Lower lobe of right lung (tissue), 2 donors: ENCODE measurements at regions not wholly inside any gene's neighbourhood (a gene's known extent, or its start where the extent isn't known, plus 50 kb on each side); places are given as distances from the start of the nearest gene placed in this dataset.

Experiments
- ATAC-seq, 2 donors: fragments of 200-7000 bp; cut with Tn5 transposase; one replicate each; pipeline ENCODE4 v1.9.1; 2020 to 2022; ENCODE audit warnings: mild to moderate bottlenecking in 2 of 2, moderate library complexity in 2 of 2
- DNase-seq: peaks from one replicate; pipeline ENCODE4 v3.0.0-alpha.2; 2020
- H3K27ac ChIP-seq: fragments of 200-600 bp; one replicate; pipeline ENCODE4 v1.8.0; 2022
- H3K27me3 ChIP-seq: fragments of 200-600 bp; one replicate; pipeline ENCODE4 v1.8.0; 2022; ENCODE audit warnings: low read depth
- H3K36me3 ChIP-seq: fragments of 200-600 bp; one replicate; pipeline ENCODE4 v1.8.0; 2022; ENCODE audit warnings: mild to moderate bottlenecking
- H3K4me1 ChIP-seq: fragments of 200-600 bp; one replicate; pipeline ENCODE4 v1.8.0; 2022
- H3K4me3 ChIP-seq: fragments of 200-600 bp; one replicate; pipeline ENCODE4 v1.8.0; 2022; ENCODE audit warnings: mild to moderate bottlenecking
- H3K9me3 ChIP-seq: fragments of 200-600 bp; one replicate; pipeline ENCODE4 v1.8.0; 2022
- CTCF ChIP-seq: fragments of 200-600 bp; IDR thresholded peaks from one replicate; pipeline ENCODE4 v1.8.0; 2022; ENCODE audit warnings: antibody characterized with exemption, mild to moderate bottlenecking
- intact Hi-C: fragments of 100-400 bp; cut with DNase I; formaldehyde crosslinking; loops from one replicate; pipeline ENCODE4 v1.11.0; 2022
- donor health status: DM: no; HTN: yes; CAD: no; lungs with severe emphysema.

- no peak for DNase-seq
- no peak for TF ChIP-seq CTCF
- no peaks in the 10 kb centered on the region for H3K27me3 ChIP-seq
- no peak overlapping the region for H3K4me3 ChIP-seq
- intact Hi-C loops, result no loop called here
- no peaks in the 10 kb centered on the region for H3K36me3 ChIP-seq
- peak overlapping the region; percentile 54 for H3K27ac ChIP-seq
- no peaks in the 10 kb centered on the region for H3K9me3 ChIP-seq
- H3K4me1 ChIP-seq, result peaks cover 18% of the 10 kb centered on the region
- no peak for ATAC-seq
Observed at GRCh38 chr5:159504106-159504856, 174.0 kb upstream of the IL12B start.

DNA sequence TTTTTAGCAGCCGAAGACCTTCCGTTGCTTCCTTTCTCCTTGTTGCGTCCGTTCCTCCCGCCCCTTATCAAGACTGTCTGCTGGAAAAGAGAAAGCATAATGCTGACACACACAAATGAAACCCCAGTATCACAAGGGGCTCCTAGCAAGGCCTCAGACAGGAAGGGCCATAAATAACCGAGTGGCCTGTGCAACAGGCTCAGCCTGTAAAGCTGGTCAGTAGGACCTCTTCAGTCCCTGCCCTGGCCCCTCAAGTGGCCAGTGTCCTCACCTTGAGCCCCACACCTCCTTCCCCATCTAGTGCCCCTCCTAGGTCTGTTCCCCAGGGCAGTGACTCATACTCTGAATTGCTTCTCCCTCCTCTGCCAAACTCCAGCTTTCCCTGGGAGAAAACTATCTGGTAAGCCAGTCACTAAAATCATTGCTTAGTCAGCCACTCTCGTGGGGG, 174.6 kb upstream of the IL12B start:
- Histone ChIP-seq H3K9me3 (no peaks in the 10 kb centered on the region), H3K27ac (peak overlapping the region; percentile 54)
- intact Hi-C loops, result no loop called here

GRCh38 chr5:159507055-159507454, 176.8 kb upstream of the IL12B start:
- Histone ChIP-seq H3K27me3 (no peaks in the 10 kb centered on the region), H3K4me3 (no peak overlapping the region), H3K9me3 (no peaks in the 10 kb centered on the region), H3K4me1 (peaks cover 38% of the 10 kb centered on the region), H3K27ac (no peak overlapping the region), H3K36me3 (no peaks in the 10 kb centered on the region)
- intact Hi-C loops, result no loop called here
- ATAC-seq, result no peak
- no peak for TF ChIP-seq CTCF
- no peak for DNase-seq

More for the DNA sequence above, 174.6 kb upstream of the IL12B start:
- Histone ChIP-seq H3K27me3 (no peaks in the 10 kb centered on the region), H3K36me3 (no peaks in the 10 kb centered on the region), H3K4me3 (no peak overlapping the region), H3K4me1 (peaks cover 23% of the 10 kb centered on the region)
- no peak for TF ChIP-seq CTCF
- ATAC-seq (peak; percentile 99), DNase-seq (peak; percentile 87)

DNA sequence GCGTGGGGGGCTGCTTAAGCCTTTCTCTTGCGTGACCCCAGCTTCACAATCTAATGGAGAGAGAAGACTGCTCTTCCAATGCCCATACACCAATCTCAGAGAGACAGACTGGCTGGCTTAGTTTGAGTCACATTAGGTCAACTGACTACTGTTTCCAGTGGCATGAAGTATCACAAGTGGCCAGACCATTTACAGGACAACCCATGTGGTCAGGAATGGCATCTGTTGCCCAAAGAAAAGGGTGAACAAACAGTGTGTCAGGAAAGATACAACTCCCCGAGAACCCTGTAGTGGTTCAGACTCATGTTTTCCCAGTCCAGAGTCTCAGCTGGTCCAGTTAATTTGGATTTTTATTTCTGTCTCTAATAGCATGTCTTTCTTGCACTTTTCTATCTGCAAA, 177.4 kb upstream of the IL12B start:
- no peak overlapping the region for H3K4me3 ChIP-seq
- DNase-seq (no peak), ATAC-seq (no peak)
- no peak overlapping the region for H3K27ac ChIP-seq
- peaks cover 41% of the 10 kb centered on the region for H3K4me1 ChIP-seq
- intact Hi-C loops, result no loop called here
- H3K9me3 ChIP-seq, result no peaks in the 10 kb centered on the region
- no peaks in the 10 kb centered on the region for H3K36me3 ChIP-seq
- no peak for TF ChIP-seq CTCF
- no peaks in the 10 kb centered on the region for H3K27me3 ChIP-seq

- H3K9me3 ChIP-seq, result no peaks in the 10 kb centered on the region
- intact Hi-C loops, result no loop called here
- peaks cover 41% of the 10 kb centered on the region for H3K4me1 ChIP-seq
- H3K4me3 ChIP-seq, result no peak overlapping the region
- no peak for TF ChIP-seq CTCF
- DNase-seq (no peak), ATAC-seq (no peak)
- no peaks in the 10 kb centered on the region for H3K36me3 ChIP-seq
- no peaks in the 10 kb centered on the region for H3K27me3 ChIP-seq
- H3K27ac ChIP-seq, result no peak overlapping the region
Observed at GRCh38 chr5:159508344-159508743, 178.1 kb upstream of the IL12B start.
